Progenitor cell of endocrine pancreas (in vitro differentiated cells): ENCODE measurements at regions not wholly inside any gene's neighbourhood (a gene's known extent, or its start where the extent isn't known, plus 50 kb on each side); places are given as distances from the start of the nearest gene placed in this dataset.

Experiments used
- DNase-seq: peaks from one replicate; pipeline ENCODE4 v3.0.0; 2021; ENCODE audit warnings: low spot score; ENCODE audit not compliant: unreplicated experiment
- H3K27ac Mint-ChIP-seq: 2 replicates; pipeline ENCODE4 v1.8.0; 2021; ENCODE audit warnings: mild to moderate bottlenecking, moderate library complexity, mixed read lengths
- H3K27me3 Mint-ChIP-seq: 2 replicates; pipeline ENCODE4 v1.8.0; 2021; ENCODE audit warnings: mixed read lengths
- H3K36me3 Mint-ChIP-seq: 2 replicates; pipeline ENCODE4 v1.8.0; 2022; ENCODE audit warnings: mixed read lengths; ENCODE audit not compliant: insufficient read depth
- H3K4me1 Mint-ChIP-seq: 2 replicates; pipeline ENCODE4 v1.8.0; 2021; ENCODE audit warnings: low read depth, mixed read lengths
- H3K4me3 Mint-ChIP-seq: 2 replicates; pipeline ENCODE4 v1.8.0; 2021; ENCODE audit warnings: low read depth, mild to moderate bottlenecking, moderate library complexity, mixed read lengths
- H3K9me3 Mint-ChIP-seq: 2 replicates; pipeline ENCODE4 v1.8.0; 2021; ENCODE audit warnings: low read depth, mixed read lengths
- CTCF ChIP-seq: fragments of 200-600 bp; sonication (generic); IDR thresholded peaks from one replicate; pipeline ENCODE4 v1.5.0; 2021; ENCODE audit warnings: antibody characterized with exemption, mild to moderate bottlenecking; ENCODE audit not compliant: unreplicated experiment

GRCh38 chr3:166085164-166085856 is 248.1 kb upstream of the BCHE start:
- Mint-ChIP-seq H3K27me3 (no peaks in the 10 kb centered on the region), H3K9me3 (no peaks in the 10 kb centered on the region), H3K27ac (no peak overlapping the region), H3K4me3 (no peak overlapping the region), H3K4me1 (no peaks in the 10 kb centered on the region), H3K36me3 (no peaks in the 10 kb centered on the region)
- no peak for DNase-seq
- no peak for TF ChIP-seq CTCF

- H3K9me3 Mint-ChIP-seq: no peaks in the 10 kb centered on the region
- no peaks in the 10 kb centered on the region for H3K36me3 Mint-ChIP-seq
- DNase-seq: no peak
- TF ChIP-seq CTCF: no peak
- H3K27me3 Mint-ChIP-seq: no peaks in the 10 kb centered on the region
- H3K27ac Mint-ChIP-seq: no peak overlapping the region
- H3K4me1 Mint-ChIP-seq: no peaks in the 10 kb centered on the region
- no peak overlapping the region for H3K4me3 Mint-ChIP-seq
These were observed 242.9 kb upstream of the BCHE start for GRCh38 chr3:166080096-166080495.

- Mint-ChIP-seq H3K4me3 (no peak overlapping the region), H3K36me3 (no peaks in the 10 kb centered on the region), H3K9me3 (no peaks in the 10 kb centered on the region), H3K27me3 (no peaks in the 10 kb centered on the region), H3K27ac (no peak overlapping the region), H3K4me1 (no peaks in the 10 kb centered on the region)
- TF ChIP-seq CTCF: no peak
- DNase-seq: no peak
These were observed 234.6 kb upstream of the BCHE start for GRCh38 chr3:166071831-166072230.

GRCh38 chr3:166064476-166064875 is 227.3 kb upstream of the BCHE start:
- no peak for TF ChIP-seq CTCF
- Mint-ChIP-seq H3K9me3 (no peaks in the 10 kb centered on the region), H3K36me3 (no peaks in the 10 kb centered on the region), H3K4me1 (no peaks in the 10 kb centered on the region), H3K27me3 (no peaks in the 10 kb centered on the region), H3K27ac (no peak overlapping the region), H3K4me3 (no peak overlapping the region)
- DNase-seq: no peak

GRCh38 chr3:166060789-166061479 is 223.7 kb upstream of the BCHE start:
- no peak overlapping the region for H3K27ac Mint-ChIP-seq

More at GRCh38 chr3:166060789-166061479, 223.7 kb upstream of the BCHE start:
- DNase-seq: no peak
- H3K9me3 Mint-ChIP-seq: no peaks in the 10 kb centered on the region
- no peaks in the 10 kb centered on the region for H3K36me3 Mint-ChIP-seq
- H3K4me1 Mint-ChIP-seq: no peaks in the 10 kb centered on the region
- no peaks in the 10 kb centered on the region for H3K27me3 Mint-ChIP-seq
- TF ChIP-seq CTCF: no peak
- H3K4me3 Mint-ChIP-seq: no peak overlapping the region
